Breast epithelium (tissue), 4 donors: ENCODE measurements at regions not wholly inside any gene's neighbourhood (a gene's known extent, or its start where the extent isn't known, plus 50 kb on each side); places are given as distances from the start of the nearest gene placed in this dataset.

Experiments used
- DNase-seq, 2 donors: peaks; one replicate each; pipeline ENCODE4 v3.0.0-alpha.2; 2019; ENCODE audit warnings: low spot score in 2 of 2
- H3K27ac ChIP-seq, 2 donors: fragments of 200-600 bp; sonication (generic) in 1 of 2; one replicate each; pipeline ENCODE4 v1.5.1; 2016 to 2019; ENCODE audit warnings: mild to moderate bottlenecking in 1 of 2
- H3K27me3 ChIP-seq, 2 donors: fragments of 200-600 bp; sonication (generic) in 1 of 2; one replicate each; pipeline versions ENCODE4 v1.5.1 to v1.6.0; 2017 to 2019; ENCODE audit warnings: control low read depth in 1 of 2, mild to moderate bottlenecking in 1 of 2
- H3K36me3 ChIP-seq: fragments of 200-600 bp; one replicate; pipeline ENCODE4 v1.5.1; 2019
- H3K4me1 ChIP-seq, 2 donors: fragments of 200-600 bp; sonication (generic); one replicate each; pipeline ENCODE4 v1.5.1; 2016 to 2019; ENCODE audit warnings: control low read depth in 1 of 2
- H3K4me3 ChIP-seq, 3 donors: fragments of 200-600 bp; sonication (generic); 1 replicate in 2 of 3; 2 replicates in 1 of 3; pipeline ENCODE4 v1.5.1; 2016 to 2019; ENCODE audit warnings: mild to moderate bottlenecking in 3 of 3, moderate library complexity in 2 of 3
- H3K9me3 ChIP-seq, 2 donors: fragments of 200-600 bp; sonication (generic) in 1 of 2; one replicate each; pipeline ENCODE4 v1.5.1; 2016 to 2019; ENCODE audit warnings: control low read depth in 1 of 2
- POLR2A ChIP-seq: fragments of 450-650 bp; IDR thresholded peaks from one replicate; pipeline ENCODE4 v1.6.1; 2016; ENCODE audit warnings: antibody characterized with exemption, mild to moderate bottlenecking, moderate library complexity
- POLR2AphosphoS5 ChIP-seq, 3 donors: sonication (generic); formaldehyde crosslinking; IDR thresholded peaks; one replicate each; pipeline ENCODE4 v1.6.1; 2017; ENCODE audit warnings: antibody characterized with exemption in 3 of 3
- intact Hi-C: fragments of 100-400 bp; cut with DNase I; formaldehyde crosslinking; loops from one replicate; pipeline ENCODE4 v1.15.1; 2023; ENCODE audit warnings: low total_unique reads
- TF ChIP-seq, protein P1 (sequence below), 3 donors: fragments of 450-650 bp; IDR thresholded peaks; one replicate each; pipeline ENCODE4 v1.5.1; 2016 to 2017; ENCODE audit warnings: antibody characterized with exemption in 3 of 3, mild to moderate bottlenecking in 3 of 3, moderate library complexity in 3 of 3

DNA sequence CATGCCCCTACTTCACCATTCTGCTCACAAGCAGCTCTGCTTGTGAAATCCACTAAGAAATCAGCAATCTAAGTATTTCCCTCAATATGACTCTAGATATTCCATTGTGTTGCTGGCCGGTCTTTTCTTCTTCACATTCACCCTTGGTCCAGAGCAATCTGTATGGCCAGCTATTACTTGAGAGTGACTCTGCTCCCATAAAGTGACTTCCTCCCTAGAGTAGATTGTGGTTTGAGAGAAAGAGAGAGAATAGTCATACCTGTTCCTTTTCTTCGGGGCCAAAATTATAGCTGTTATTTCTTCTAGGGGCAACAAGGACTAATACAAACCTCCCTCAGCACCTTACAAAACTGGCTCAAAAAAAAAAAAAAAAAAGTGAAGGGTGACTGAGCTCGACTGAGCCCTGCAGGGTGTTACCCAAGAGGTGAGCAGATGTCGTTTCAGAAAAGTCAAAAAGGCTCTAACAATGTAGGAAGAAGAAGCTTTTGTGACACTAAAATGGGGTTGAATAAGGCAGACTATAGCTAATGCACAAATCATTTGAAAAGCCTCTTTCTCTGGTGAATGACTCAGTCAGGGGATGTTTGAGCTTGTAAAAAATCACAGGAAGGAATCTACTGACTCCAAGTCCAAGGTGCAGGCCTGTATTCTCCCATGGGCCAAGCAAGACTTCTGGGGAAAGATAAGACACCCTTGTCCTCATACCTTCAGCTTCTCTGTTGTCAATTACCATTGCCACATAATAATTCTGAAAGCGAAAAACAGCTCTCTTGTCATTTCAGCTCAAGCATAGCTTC, 161.0 kb upstream of the SLC24A5 start:
- intact Hi-C loops = loop anchor here (5.0 kb wide), 1 partner anchor 667 kb away; no protein-coding TSS in a partner anchor
- Histone ChIP-seq H3K4me1 (no peaks in the 10 kb centered on the region), H3K27ac (no peak overlapping the region), H3K36me3 (no peaks in the 10 kb centered on the region), H3K27me3 (no peaks in the 10 kb centered on the region), H3K9me3 (no peaks in the 10 kb centered on the region), H3K4me3 (no peak overlapping the region)
- no peak for DNase-seq
- no peak for TF ChIP-seq POLR2A

DNA sequence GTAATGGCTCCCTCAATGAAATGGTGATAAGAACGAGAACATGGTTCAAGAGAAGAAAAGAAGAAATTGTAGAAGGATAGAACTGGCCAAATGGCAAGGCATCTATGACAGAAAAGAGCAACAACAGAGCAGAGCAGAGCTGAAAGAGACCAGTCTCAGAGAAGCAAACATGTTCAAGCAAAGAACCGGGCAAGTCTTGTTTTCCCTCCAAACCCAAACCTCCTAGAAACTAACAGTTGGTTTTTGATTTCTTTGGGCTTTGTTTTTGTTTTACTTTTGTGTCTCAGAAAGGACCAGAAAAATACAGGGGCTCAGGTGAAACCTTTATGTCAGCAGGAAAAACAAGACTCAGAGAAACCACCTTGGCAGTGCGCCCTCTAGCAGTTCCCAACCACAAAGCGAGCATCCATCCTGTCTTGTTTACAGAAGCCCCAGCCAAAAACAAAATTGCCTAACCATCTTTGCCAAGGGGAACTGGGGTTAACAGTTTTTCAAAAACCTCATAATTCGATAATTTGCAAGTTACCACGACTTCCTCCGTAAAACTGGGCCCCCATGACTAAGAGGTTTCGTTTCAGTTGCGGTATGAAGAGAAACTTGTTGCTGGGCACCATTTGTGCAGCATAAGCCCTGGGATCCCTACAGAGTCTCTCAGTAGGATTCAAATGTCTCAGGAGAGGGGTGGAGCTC, 159.2 kb upstream of the SLC24A5 start:
- intact Hi-C loops = loop anchor here (5.0 kb wide), 1 partner anchor 666 kb away; no protein-coding TSS in a partner anchor
- Histone ChIP-seq H3K27ac (no peak overlapping the region), H3K27me3 (no peaks in the 10 kb centered on the region), H3K36me3 (no peaks in the 10 kb centered on the region), H3K4me1 (no peaks in the 10 kb centered on the region), H3K4me3 (no peak overlapping the region), H3K9me3 (no peaks in the 10 kb centered on the region)
- TF ChIP-seq, protein P1, sequence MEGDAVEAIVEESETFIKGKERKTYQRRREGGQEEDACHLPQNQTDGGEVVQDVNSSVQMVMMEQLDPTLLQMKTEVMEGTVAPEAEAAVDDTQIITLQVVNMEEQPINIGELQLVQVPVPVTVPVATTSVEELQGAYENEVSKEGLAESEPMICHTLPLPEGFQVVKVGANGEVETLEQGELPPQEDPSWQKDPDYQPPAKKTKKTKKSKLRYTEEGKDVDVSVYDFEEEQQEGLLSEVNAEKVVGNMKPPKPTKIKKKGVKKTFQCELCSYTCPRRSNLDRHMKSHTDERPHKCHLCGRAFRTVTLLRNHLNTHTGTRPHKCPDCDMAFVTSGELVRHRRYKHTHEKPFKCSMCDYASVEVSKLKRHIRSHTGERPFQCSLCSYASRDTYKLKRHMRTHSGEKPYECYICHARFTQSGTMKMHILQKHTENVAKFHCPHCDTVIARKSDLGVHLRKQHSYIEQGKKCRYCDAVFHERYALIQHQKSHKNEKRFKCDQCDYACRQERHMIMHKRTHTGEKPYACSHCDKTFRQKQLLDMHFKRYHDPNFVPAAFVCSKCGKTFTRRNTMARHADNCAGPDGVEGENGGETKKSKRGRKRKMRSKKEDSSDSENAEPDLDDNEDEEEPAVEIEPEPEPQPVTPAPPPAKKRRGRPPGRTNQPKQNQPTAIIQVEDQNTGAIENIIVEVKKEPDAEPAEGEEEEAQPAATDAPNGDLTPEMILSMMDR (IDR thresholded peaks at IDR 0.05) = no peak
- TF ChIP-seq POLR2AphosphoS5 (IDR thresholded peaks at IDR 0.05) (no peak), POLR2A (no peak)
- DNase-seq = no peak

DNA sequence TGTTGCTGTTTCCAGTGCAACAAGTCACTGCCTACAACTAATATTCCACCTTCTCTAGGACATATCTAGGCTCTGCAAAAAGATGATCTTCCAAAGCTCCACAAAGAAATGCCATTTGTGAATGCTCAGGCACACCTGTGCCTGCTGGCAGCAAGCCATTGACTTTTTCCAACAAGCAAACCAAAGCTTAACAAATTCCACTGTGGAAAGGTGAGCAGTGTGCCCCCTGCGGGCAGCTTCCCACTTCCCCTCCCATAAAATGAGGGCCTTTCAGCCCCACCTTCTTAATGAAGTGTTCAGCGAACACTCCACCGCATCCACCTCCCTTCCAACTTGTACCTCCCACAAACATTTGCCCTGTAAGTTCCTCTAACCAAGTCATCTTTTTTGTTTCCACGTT, 157.5 kb upstream of the SLC24A5 start:
- intact Hi-C loops = loop anchor here (5.0 kb wide), 1 partner anchor 664 kb away; no protein-coding TSS in a partner anchor
- no peak for TF ChIP-seq POLR2AphosphoS5 (IDR thresholded peaks at IDR 0.05)
- TF ChIP-seq, protein P1 (IDR thresholded peaks at IDR 0.05) = no peak
- TF ChIP-seq POLR2A = no peak
- no peaks in the 10 kb centered on the region for H3K36me3 ChIP-seq
- no peaks in the 10 kb centered on the region for H3K27me3 ChIP-seq
- no peaks in the 10 kb centered on the region for H3K4me1 ChIP-seq
- DNase-seq = no peak
- no peak overlapping the region for H3K4me3 ChIP-seq
- no peaks in the 10 kb centered on the region for H3K9me3 ChIP-seq
- H3K27ac ChIP-seq = no peak overlapping the region

DNA sequence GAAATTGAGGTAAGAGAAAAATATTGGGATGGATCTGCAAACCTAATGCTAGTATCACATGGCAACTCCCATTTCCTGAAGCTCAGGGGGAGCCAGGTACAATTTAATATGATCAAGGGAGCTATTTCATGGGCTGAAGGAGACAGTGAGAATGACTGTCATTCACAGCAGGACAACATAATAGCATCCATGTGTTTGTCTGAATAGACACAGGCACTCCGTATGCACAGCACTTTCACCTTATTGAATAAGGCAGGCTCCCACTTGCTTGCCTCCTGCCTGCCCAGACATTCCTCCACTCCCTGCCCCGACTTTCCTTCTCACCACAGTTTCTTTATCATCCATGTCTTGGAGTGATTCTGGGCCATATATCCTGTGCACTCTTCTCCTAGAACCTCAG, 156.6 kb upstream of the SLC24A5 start:
- DNase-seq = no peak
- intact Hi-C loops = loop anchor here (5.0 kb wide), 1 partner anchor 663 kb away; no protein-coding TSS in a partner anchor
- Histone ChIP-seq H3K4me3 (no peak overlapping the region), H3K4me1 (no peaks in the 10 kb centered on the region), H3K27ac (no peak overlapping the region), H3K27me3 (no peaks in the 10 kb centered on the region), H3K9me3 (no peaks in the 10 kb centered on the region), H3K36me3 (no peaks in the 10 kb centered on the region)
- no peak for TF ChIP-seq POLR2AphosphoS5 (IDR thresholded peaks at IDR 0.05)
- no peak for TF ChIP-seq POLR2A
- TF ChIP-seq, protein P1 (IDR thresholded peaks at IDR 0.05) = no peak

DNA sequence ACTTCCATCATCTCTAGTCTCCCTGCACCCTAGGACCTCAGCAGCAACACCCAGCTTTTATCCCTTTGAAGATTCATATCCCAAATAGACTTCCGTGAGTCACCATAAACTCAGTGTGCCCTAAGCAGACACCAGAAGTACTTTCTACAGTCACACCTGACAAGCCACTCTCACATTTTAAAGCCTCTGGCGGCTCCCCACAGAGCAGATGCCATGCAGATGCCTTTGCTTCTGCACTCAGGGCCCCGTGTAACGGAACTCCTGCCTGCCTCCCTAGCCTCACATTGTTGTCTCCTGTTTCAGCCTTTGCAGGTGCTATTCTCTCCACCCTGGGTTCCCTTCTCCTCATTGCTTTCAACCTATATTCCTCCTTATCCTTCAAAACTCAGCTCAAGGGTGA, 155.5 kb upstream of the SLC24A5 start:
- no peak for DNase-seq
- Histone ChIP-seq H3K4me3 (no peak overlapping the region), H3K27me3 (no peaks in the 10 kb centered on the region), H3K4me1 (no peaks in the 10 kb centered on the region), H3K9me3 (no peaks in the 10 kb centered on the region), H3K27ac (no peak overlapping the region), H3K36me3 (no peaks in the 10 kb centered on the region)
- TF ChIP-seq POLR2A = no peak
- TF ChIP-seq, protein P1 (IDR thresholded peaks at IDR 0.05) = no peak
- TF ChIP-seq POLR2AphosphoS5 (IDR thresholded peaks at IDR 0.05) = no peak
- intact Hi-C loops = no loop called here
